Sigmoid colon (tissue), 4 donors: ENCODE measurements at regions not wholly inside any gene's neighbourhood (a gene's known extent, or its start where the extent isn't known, plus 50 kb on each side); places are given as distances from the start of the nearest gene placed in this dataset.

ENCODE experiments used
- EP300 ChIP-seq, 4 donors: sonication (generic); formaldehyde crosslinking; IDR thresholded peaks; one replicate each; pipeline ENCODE4 v1.6.1; 2017; ENCODE audit warnings: antibody characterized with exemption in 4 of 4
- POLR2A ChIP-seq, 2 donors: fragments of 450-650 bp; IDR thresholded peaks; one replicate each; pipeline ENCODE4 v1.6.1; 2016; ENCODE audit warnings: antibody characterized with exemption in 2 of 2, mild to moderate bottlenecking in 2 of 2, moderate library complexity in 2 of 2
- POLR2AphosphoS5 ChIP-seq, 4 donors: sonication (generic); formaldehyde crosslinking; IDR thresholded peaks; one replicate each; pipeline ENCODE4 v1.6.1; 2017; ENCODE audit warnings: antibody characterized with exemption in 4 of 4
- TF ChIP-seq, protein P1 (sequence below), 4 experiments: fragments of 450-650 bp in 3 of 4; fragments of 200-600 bp in 1 of 4; IDR thresholded peaks; one replicate each; pipeline ENCODE4 v1.5.1; 2016 to 2019; ENCODE audit warnings: antibody characterized with exemption in 4 of 4, mild to moderate bottlenecking in 3 of 4, moderate library complexity in 2 of 4

DNA sequence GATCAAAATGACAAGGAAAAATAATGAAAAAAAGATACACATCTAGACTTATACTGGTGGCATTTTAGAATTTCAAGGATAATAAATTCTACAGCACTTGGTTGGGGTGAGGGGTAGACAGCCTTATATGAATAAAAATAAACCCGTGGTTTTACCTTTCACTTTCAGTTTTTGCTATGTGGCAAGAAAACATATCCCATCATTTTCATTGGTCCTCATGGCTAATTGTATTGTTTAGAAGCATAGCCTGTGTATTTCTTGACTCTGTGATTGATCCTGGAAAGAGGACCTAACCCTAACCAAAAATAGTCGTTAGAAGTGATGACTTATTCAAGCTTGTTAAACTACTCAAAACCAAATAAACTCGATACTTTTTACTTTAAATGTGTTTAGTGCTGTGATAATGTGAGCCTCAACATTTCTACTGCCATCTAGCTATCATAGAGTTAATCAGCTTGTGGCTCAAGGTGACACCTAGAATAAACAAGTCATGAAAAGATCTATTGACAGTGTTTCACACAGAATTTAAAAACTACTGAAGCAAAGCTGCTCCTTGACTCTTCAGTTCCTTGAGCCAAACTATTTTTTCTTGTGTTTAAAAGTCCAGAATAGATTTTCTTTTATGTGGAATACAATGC, 153.3 kb upstream of the IZUMO3 start:
- TF ChIP-seq, protein P1, sequence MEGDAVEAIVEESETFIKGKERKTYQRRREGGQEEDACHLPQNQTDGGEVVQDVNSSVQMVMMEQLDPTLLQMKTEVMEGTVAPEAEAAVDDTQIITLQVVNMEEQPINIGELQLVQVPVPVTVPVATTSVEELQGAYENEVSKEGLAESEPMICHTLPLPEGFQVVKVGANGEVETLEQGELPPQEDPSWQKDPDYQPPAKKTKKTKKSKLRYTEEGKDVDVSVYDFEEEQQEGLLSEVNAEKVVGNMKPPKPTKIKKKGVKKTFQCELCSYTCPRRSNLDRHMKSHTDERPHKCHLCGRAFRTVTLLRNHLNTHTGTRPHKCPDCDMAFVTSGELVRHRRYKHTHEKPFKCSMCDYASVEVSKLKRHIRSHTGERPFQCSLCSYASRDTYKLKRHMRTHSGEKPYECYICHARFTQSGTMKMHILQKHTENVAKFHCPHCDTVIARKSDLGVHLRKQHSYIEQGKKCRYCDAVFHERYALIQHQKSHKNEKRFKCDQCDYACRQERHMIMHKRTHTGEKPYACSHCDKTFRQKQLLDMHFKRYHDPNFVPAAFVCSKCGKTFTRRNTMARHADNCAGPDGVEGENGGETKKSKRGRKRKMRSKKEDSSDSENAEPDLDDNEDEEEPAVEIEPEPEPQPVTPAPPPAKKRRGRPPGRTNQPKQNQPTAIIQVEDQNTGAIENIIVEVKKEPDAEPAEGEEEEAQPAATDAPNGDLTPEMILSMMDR (IDR thresholded peaks at IDR 0.05), result no peak
- no peak for TF ChIP-seq EP300 (IDR thresholded peaks at IDR 0.05)
- no peak for TF ChIP-seq POLR2A (IDR thresholded peaks at IDR 0.05)
- no peak for TF ChIP-seq POLR2AphosphoS5 (IDR thresholded peaks at IDR 0.05)
